Gastroesophageal sphincter (tissue), 3 donors: ENCODE measurements at regions not wholly inside any gene's neighbourhood (a gene's known extent, or its start where the extent isn't known, plus 50 kb on each side); places are given as distances from the start of the nearest gene placed in this dataset.

ENCODE experiments used
- CTCF ChIP-seq, 4 experiments: fragments of 200-600 bp in 2 of 4; fragments of 450-650 bp in 2 of 4; sonication (generic) in 1 of 4; IDR thresholded peaks; one replicate each; pipeline ENCODE4 v1.5.1; 2017 to 2019; ENCODE audit warnings: antibody characterized with exemption in 4 of 4, mild to moderate bottlenecking in 2 of 4, moderate library complexity in 2 of 4
- EP300 ChIP-seq: sonication (generic); formaldehyde crosslinking; IDR thresholded peaks from one replicate; pipeline ENCODE4 v1.6.1; 2017; ENCODE audit warnings: antibody characterized with exemption, mild to moderate bottlenecking
- POLR2A ChIP-seq, 2 donors: fragments of 450-650 bp; IDR thresholded peaks; one replicate each; pipeline ENCODE4 v1.6.1; 2017; ENCODE audit warnings: antibody characterized with exemption in 2 of 2, mild to moderate bottlenecking in 2 of 2, moderate library complexity in 1 of 2

GRCh38 chrX:150269605-150270254, 93.4 kb upstream of the MAMLD1 start:
- TF ChIP-seq POLR2A (IDR thresholded peaks at IDR 0.05) (no peak), EP300 (no peak), CTCF (IDR thresholded peaks at IDR 0.05) (no peak)
